ENCODE measurements at regions not wholly inside any gene's neighbourhood (a gene's known extent, or its start where the extent isn't known, plus 50 kb on each side); places are given as distances from the start of the nearest gene placed in this dataset.

DNA sequence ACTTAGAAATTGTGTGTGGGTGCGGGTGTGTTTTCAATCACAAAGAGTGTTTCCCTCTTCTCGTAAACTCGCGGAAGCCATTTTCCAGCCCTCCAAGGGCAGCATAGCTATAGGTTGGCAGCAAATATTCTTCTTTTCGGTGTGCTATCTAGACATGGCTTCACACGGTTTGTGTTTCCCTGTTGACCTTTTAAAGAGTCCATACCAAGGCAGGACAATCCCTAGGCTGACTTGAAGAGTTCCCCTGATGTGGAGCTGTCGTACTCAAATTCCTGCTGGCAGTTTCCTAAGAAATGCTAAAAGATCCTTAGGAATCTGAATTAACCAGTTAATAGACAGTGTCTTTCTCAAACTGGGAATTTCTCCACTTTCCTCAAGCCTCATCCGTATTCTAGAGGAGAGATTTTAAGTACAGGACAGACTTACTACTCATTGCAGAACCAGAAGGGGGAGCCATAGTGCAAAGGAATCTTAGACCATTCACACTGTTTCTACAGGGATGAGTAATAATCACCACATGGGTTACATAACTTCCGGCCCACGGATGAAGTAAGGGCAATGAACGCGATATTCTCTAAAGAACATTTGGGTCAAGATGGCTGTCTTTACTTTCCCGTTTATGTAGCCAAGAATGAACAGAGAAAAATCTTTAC lies 288.6 kb upstream of the ELAC2 start:
- Histone ChIP-seq H2BK5ac (ENCODE audit: low read depth, low read length) (no peak overlapping the region), H2AK5ac (ENCODE audit: low read depth, low read length) (no peak overlapping the region), H3K18ac (ENCODE audit: extremely low read depth, low read length) (no peak overlapping the region; the same call in 1 of the 2 replicates), H4K20me1 (replicated peaks in 1 of 2; ENCODE audit: control insufficient read depth in 1 of 2, insufficient read depth in 2 of 2, low read length in 2 of 2) (no peaks in the 10 kb centered on the region), H3K9me3 (ENCODE audit: insufficient read depth in 2 of 2, low read depth in 1 of 2, low read length in 1 of 2) (peaks cover 0 to 7% of the 10 kb centered on the region in 2 experiments; a peak in 1 of 4 replicates), H3K36me3 (ENCODE audit: control insufficient read depth in 2 of 4, insufficient read depth in 4 of 4, low read length in 3 of 4) (no peaks in the 10 kb centered on the region), H4K91ac (replicated peaks; ENCODE audit: insufficient read length, low read length) (no peak overlapping the region), H3K27me3 (replicated peaks in 1 of 4; ENCODE audit: control insufficient read depth in 3 of 4, extremely low read depth in 1 of 4, insufficient read depth in 3 of 4, low read length in 3 of 4) (no peaks in the 10 kb centered on the region), H3K79me2 (ENCODE audit: control insufficient read depth in 1 of 2, insufficient read depth in 2 of 2, low read length in 2 of 2) (no peaks in the 10 kb centered on the region), H3K4ac (replicated peaks; ENCODE audit: insufficient read length, low read depth, low read length) (no peak overlapping the region), H4K8ac (ENCODE audit: extremely low read depth, insufficient read depth, low read length) (no peak overlapping the region), H4K5ac (ENCODE audit: insufficient read length, low read depth, low read length) (peak overlapping the region; percentile 36), H3K14ac (ENCODE audit: insufficient read length) (no peak overlapping the region), H3K9ac (replicated peaks in 1 of 4; ENCODE audit: extremely low read depth in 1 of 4, low read depth in 3 of 4, low read length in 3 of 4) (no peak overlapping the region), H2BK12ac (ENCODE audit: low read depth, low read length) (no peak overlapping the region), H3K4me2 (ENCODE audit: insufficient read depth in 1 of 2, low read depth in 2 of 2, low read length in 2 of 2) (peak overlapping the region in 1 of 2 experiments; percentile 10; a peak in 1 of 4 replicates), H3K23me2 (ENCODE audit: low read depth, low read length) (no peaks in the 10 kb centered on the region), H3K56ac (replicated peaks; ENCODE audit: insufficient read length, low read depth, low read length) (no peak overlapping the region), H3K79me1 (ENCODE audit: low read depth, low read length) (no peaks in the 10 kb centered on the region), H2BK20ac (ENCODE audit: low read length) (no peak overlapping the region), H2AFZ (ENCODE audit: low read length) (peak overlapping the region; percentile 76), H3K23ac (ENCODE audit: insufficient read length) (no peak overlapping the region), H3K4me3 (ENCODE audit: extremely low read depth in 1 of 4, insufficient read depth in 2 of 4, low read depth in 3 of 4, low read length in 4 of 4) (no peak overlapping the region; a peak in 1 of 8 replicates), H2BK120ac (replicated peaks; ENCODE audit: low read depth, low read length) (no peak overlapping the region), H2BK15ac (ENCODE audit: low read length) (no peak overlapping the region), H3K4me1 (replicated peaks in 1 of 4; ENCODE audit: control insufficient read depth in 3 of 4, insufficient read depth in 4 of 4, low read length in 3 of 4) (peaks cover 0 to 7% (median 0%) of the 10 kb centered on the region in 4 experiments; a peak in 1 of 7 replicates), H3K27ac (ENCODE audit: low read depth, low read length) (no peak overlapping the region)
- FAIRE-seq (peak; percentile 97), DNase-seq (ENCODE audit: low read depth in 1 of 2, low spot score in 2 of 2) (peak; percentile 41 to 49)
- ChIA-PET POLR2A (ENCODE audit: partially characterized antibody) (no interaction called here), CTCF (ENCODE audit: partially characterized antibody) (interaction anchor here (0.6 to 1.7 kb wide), 9 partner anchors 9 to 500 kb away, joined by 3 to 5 read pairs (median 3); no protein-coding TSS in a partner anchor)
- 52% methylated on average over 13 of the region's 13 CpGs; no CpG with 5 or more reads in 1 of the 2 experiments for WGBS, 2 experiments (ENCODE audit: extremely low coverage in 1 of 2, insufficient coverage in 1 of 2, insufficient read length in 1 of 2, insufficient replicate concordance in 2 of 2, low coverage in 1 of 2, low lambda C conversion rate in 2 of 2, missing lambda C conversion rate in 1 of 2)
- TF ChIP-seq MAFK (IDR thresholded peaks at IDR 0.05; ENCODE audit: low read depth, low read length) (no peak), SP1 (IDR thresholded peaks at IDR 0.05; ENCODE audit: low read depth, low read length) (no peak), ATF2 (IDR thresholded peaks at IDR 0.05; ENCODE audit: low read length) (0 out of 2 replicates have a peak, but pooled peaks have one; percentile 64)
